ENCODE measurements at regions not wholly inside any gene's neighbourhood (a gene's known extent, or its start where the extent isn't known, plus 50 kb on each side); places are given as distances from the start of the nearest gene placed in this dataset.

DNA sequence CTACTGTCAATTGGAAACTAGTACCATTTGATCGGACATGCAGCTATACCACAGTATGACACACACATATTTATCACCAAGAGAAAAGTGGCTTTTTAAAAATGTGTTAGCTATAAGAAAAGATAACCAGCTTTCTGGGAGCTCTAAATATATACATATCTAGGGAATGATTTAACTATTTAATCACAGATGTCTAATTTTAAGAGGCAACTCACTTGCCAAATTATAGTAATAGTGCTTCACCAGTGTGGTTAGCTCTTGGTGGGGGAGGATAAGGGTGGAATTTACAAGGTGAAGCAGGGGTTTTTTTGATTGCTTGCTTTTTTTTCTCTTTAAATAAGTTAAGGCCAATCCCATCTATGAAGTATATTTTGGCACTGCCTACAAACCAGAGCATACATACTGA lies 547.7 kb upstream of the DIPK2B start:
- TF ChIP-seq ZNF140 (CRISPR knock-in tag; IDR thresholded peaks at IDR 0.05) (no peak), CTCF (IDR thresholded peaks at IDR 0.05 in 2 of 3, conservative IDR thresholded peaks at IDR 0.05 in 1 of 3; ENCODE audit: insufficient read depth in 2 of 3, low read depth in 1 of 3, low read length in 3 of 3) (no peak), HNRNPLL (IDR thresholded peaks at IDR 0.05; ENCODE audit: low read depth, low read length, poor library complexity, severe bottlenecking) (no peak), HNRNPL (IDR thresholded peaks at IDR 0.05; ENCODE audit: low read depth, low read length) (no peak), EGR1 (conservative IDR thresholded peaks at IDR 0.05) (no peak), BDP1 (IDR thresholded peaks at IDR 0.05; ENCODE audit: insufficient read depth, insufficient read length) (no peak)
